HG03196 (cell line): ENCODE measurements at regions not wholly inside any gene's neighbourhood (a gene's known extent, or its start where the extent isn't known, plus 50 kb on each side); places are given as distances from the start of the nearest gene placed in this dataset.
A peak's percentile ranks its signal among the peaks of the same experiment; 100 is the strongest.

Experiments used
- ATAC-seq: cut with Tn5 transposase; IDR thresholded peaks from one replicate; pipeline ENCODE4 v1.9.1; 2021; ENCODE audit not compliant: unreplicated experiment

DNA sequence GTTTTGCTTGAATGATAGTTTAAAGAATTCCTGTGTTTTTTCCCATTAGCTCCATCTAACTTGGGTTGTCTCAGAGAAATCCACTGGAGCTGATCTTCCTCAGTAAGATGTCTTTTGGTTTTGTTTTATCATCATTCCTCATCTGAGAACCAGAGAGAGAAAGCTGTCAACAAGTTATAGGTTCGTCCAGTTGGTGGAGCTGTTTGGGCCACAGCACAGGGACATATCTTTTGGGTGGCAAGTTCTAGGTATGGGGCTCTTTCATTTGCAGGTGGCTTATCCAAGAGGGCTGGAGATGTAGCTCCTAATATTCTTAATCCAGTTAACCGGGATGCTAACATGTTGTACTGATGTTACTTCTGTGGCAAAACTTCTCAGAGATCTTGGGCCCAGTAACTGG, 174.2 kb downstream of the KCNRG start:
- no peak for ATAC-seq

DNA sequence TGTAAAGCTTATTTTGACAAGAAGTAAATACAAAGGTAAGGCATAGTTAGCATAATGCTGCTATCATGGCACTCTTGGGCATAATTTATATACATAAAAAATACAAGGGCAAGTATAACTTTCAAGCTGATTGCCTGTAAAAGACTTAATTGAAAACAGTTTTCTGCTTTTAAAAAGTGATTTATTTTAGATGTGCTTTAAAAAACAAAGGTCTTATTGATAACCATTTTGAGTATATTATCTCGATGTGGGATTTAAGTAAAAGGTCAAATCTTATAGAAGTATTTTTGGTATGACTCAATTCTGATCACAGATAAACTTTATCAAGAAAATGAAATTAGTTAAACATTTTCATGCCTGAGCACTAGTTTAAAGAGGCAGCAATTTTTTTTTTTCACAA, 175.8 kb downstream of the KCNRG start:
- ATAC-seq = no peak

GRCh38 chr13:50192272-50192813, 177.1 kb downstream of the KCNRG start:
- ATAC-seq = no peak

DNA sequence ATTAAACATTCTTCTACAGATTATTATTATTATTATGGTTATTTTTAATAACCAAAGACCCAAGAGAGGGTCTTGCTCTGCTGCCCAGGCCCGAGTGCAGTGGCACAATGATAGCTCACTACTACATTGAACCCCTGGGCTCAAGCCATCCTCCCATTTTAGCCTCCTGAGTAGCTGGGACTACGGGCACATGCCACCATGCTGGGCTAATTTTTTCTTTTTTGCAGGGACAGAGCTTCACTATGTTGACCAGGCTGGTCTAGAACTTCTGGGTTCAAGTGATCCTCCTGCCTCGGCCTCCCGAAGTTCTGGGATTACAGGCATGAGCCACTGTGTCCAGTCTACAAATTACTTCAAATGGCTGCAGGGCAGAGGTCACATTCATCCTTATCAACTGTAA, 179.8 kb downstream of the KCNRG start:
- no peak for ATAC-seq

DNA sequence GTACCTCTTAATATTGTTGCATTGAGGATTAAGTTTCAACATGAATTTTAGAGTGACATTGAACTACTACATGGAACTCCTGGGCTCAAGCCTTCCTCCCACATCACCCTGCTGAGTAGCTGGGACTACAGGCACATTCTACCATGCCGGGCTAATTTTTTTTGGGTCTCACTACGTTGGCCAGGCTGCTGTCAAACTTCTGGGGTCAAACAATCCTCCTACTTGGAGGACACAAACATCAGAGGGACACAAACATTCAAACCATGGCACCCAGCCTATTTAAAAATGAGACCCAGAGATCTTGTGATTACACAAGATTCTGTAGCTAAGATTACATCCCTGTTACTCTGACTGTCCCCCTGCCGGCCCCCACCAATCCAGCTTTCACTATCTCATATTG, 180.9 kb downstream of the KCNRG start:
- no peak for ATAC-seq

DNA sequence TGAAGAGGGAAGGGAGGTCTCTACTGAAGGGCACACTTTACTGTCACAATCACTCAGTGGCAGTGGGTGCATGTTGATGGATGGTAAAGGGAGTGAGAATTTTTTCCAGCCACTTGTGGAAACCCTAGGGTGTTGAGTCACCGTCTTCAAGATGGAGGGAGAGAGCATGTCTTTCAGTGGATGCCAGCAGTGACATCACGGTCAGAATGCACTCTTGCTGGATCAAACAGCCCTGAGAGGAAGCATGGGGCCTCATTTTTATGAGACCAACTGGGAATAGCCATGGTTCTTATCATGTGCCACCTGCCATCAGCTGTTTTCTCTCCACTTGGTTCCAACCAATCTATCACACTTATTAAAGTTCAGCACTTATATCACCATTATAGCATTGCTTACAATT, 182.5 kb downstream of the KCNRG start:
- ATAC-seq = no peak

DNA sequence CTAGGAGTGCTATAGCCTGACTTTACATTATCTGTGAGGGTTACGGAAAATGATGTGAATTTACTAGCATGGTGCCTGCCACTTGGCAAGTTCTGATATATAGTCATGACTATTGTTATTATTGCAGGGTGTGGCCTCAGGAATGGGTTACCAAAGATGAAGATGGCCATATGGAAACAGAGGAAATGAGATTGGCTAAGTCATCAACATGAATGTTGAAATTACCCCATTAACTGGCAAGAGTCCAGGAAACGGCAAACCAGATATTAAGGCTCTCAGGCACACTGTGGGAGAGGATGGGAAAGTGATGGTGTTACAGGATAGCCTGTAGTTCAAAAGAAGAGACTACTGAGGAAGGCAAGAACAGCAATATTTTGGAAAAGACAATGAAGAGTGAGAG, 183.3 kb downstream of the KCNRG start:
- ATAC-seq = no peak

DNA sequence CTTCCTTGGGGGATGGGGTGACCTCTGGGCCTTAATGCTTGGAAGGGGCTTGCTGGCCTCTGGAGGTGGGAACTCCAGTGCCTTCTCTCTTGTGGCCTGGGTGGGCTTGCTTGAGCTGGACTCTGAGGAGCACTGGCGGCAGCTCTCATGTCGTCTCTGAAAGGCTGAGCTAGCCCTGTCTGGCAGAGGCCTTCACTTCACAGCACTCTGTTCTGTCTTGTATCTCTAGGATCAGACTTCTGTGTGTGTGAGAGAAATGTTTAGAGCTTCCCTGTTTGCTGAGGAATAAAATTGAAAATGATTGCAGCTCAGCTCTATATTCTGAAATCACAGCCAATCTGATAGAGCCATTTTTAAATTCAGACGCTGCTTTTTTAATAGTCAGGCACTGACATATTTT, 185.3 kb downstream of the KCNRG start:
- ATAC-seq = no peak

DNA sequence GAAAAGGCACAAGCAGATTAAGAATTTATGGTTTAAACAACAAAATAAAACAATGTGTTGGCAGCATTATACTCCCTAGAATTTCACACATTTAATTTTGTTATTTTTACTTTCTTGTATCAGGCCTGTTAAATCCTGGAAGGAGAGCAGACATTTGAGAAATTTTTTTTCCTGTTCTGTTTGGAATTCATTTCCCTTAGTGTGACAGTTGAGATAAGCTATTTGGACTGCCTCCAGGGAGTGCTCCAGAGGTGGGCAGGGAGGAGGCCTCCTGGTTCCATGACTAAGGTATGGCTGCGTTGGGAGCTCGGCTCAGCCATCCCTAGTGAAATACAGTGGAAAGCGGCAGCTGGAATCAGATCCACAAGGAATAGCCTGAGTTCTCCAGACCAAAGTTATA, 185.7 kb downstream of the KCNRG start:
- no peak for ATAC-seq

DNA sequence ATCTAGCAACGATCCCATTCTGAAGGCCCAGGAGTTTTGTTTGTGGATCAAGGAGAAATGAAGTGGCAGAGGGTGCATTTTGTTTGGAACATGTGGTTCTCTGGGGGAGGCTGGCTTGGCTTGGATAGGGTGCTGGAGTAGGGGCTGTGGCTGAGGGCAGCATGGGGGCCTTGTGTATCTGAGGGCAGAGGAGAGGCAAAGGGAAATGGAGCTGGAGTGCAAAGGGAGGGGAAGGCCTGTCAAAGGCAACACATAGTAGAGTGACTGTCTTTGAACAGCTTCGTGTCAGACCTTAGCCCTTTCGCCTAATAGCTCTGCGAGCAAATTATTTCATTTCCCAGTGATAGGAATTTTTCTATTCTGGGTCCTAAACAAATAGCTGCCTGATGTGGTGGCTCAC, 187.2 kb downstream of the KCNRG start:
- no peak for ATAC-seq

DNA sequence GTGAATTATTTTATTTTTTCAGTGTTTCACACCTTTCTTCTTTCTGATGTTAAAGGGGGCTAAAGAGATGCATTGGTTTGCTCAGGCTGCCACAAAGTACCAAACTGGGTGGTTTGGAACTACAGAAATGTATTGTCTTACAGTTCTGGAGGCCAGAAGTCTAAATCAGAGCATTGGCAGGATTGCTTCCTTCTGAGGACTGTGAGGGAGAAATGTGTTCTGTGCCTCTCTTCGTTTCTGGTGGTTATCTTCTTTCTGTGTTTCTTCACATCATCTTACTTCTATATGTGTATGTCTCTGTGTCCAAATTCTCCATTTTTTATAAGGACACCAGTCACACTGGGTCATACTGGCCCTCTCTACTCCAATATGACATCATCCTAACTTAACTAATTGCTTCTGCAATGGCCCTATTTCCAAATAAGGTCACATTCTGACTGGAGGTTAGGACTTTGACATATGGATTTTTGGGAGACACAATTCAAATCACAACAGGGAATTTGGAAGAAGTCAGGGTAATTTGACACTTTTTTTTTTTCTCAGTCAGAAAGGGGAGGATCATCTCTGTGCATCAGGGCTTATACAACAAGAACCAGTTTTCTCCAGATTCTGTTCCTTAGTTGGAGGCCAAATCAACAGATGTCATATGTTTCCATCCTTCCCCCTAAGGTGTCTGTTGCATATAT, 188.2 kb downstream of the KCNRG start:
- ATAC-seq = no peak

DNA sequence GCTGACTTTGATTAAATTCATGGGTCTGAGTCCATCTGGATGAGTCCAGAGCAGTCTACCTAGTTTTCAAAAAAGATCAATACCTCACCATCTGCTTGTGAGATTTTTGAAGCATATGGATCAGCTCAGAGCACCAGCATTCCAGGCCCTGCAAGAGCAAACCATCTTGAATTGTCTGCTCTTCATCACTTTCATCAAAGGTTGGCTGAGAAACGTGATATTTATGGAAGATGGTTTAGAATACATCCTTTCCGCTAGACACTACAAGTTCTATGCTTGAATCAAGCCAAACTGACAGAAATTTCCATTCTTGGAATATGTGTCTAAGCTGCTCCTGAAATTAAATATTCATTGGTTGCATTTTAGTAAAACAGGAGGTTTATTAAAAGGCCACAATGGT, 190.3 kb downstream of the KCNRG start:
- ATAC-seq = no peak

DNA sequence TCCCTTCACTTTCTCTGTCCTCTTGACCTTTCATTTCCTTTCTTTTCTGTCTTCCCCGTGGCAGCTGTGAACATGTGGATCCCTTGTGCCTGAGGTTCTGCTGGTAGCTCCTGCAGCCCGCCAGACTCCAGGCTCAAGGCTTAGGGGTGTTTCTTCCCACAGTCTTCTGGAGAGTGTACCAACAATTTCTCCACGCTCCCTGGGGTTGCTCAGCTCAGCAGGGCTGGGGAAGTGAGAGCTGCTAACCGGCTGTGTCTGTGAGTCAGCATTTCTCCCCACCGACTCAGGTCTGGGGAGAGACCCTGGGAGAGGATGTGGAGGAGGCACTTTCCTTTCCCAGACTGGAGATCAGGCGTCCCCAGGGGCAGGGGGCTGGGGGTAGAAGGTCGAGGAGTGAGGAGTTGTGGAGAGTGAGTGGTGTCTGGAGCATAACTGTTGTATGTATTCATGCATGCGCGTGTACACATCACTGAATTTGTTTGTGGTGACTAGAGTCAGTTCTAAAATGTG, 193.6 kb downstream of the KCNRG start:
- ATAC-seq = no peak

DNA sequence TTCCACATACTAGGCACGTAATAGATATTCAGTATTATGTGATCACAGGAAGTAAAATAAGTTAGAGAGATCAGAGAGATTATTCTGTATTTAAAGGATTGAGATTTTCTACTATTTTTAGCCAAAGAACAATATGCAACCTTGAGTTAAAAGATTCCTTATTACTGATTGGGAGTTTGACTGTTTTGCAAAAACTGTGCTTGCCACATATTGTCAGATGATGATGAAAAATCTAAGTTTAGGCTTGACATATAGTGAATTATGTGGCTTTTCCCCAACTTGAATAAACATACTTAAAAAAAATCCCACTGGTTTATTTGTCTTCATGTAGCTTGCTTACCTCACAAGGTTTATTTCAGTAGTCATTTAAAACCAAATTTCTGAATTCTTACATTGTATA, 194.4 kb downstream of the KCNRG start:
- no peak for ATAC-seq

DNA sequence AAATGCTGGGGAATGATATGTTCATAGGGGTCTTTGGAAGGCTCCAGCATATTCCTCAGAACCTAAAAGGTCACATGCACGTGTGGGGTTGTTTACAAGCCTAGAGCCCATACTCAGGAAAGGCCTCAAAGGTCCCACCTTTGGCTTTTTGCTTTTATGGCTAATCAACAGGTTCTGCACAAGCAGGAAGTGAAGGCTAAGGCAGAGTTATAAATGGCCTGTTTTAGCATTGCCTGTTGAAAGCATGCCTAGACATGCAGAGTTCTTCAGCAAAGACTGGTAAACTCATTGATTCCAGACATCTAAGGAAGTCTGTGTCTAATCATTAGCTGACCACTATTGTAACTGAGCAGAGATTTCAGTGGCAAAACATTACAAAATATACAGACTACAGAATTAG, 198.3 kb downstream of the KCNRG start:
- no peak for ATAC-seq

- ATAC-seq = no peak
These were observed 199.3 kb downstream of the KCNRG start for GRCh38 chr13:50214514-50214913.

DNA sequence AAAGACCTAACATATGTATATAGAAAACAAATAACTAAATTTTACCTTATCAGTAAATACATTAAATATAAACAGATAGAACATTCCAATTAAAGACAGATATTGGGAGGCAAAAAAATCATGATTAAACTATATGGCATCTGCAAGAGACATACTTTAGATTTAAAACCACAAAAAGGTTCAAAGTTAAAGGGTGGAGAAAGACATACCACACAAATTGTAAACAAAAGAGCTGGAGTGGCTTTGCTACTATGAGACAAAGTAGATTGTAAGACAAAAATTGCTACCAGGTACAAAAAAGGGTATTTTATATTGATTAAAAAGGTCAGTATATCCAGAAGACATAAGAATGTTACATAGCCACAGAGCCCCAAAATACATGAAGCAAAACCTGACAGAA, 200.2 kb downstream of the KCNRG start:
- ATAC-seq = no peak

GRCh38 chr13:50219743-50220142, 204.5 kb downstream of the KCNRG start:
- ATAC-seq = no peak

- ATAC-seq = no peak
These were observed 205.7 kb downstream of the KCNRG start for GRCh38 chr13:50220938-50221337.

GRCh38 chr13:50222569-50223332, 207.5 kb downstream of the KCNRG start:
- ATAC-seq = no peak

GRCh38 chr13:50224534-50224933, 209.3 kb downstream of the KCNRG start:
- ATAC-seq = peak; percentile 59
